Mucosa of descending colon (tissue), 3 donors: ENCODE measurements at regions not wholly inside any gene's neighbourhood (a gene's known extent, or its start where the extent isn't known, plus 50 kb on each side); places are given as distances from the start of the nearest gene placed in this dataset.

ENCODE experiments used
- ATAC-seq: fragments of 200-7000 bp; cut with Tn5 transposase; one replicate; pipeline ENCODE4 v1.9.1; 2020; ENCODE audit warnings: mild to moderate bottlenecking, moderate library complexity
- DNase-seq, 3 donors: peaks; one replicate each; pipeline ENCODE4 v3.0.0-alpha.2; 2020
- H3K36me3 ChIP-seq: fragments of 200-600 bp; one replicate; pipeline ENCODE4 v1.8.0; 2021; ENCODE audit warnings: low read depth, mild to moderate bottlenecking
- H3K4me1 ChIP-seq: fragments of 200-600 bp; one replicate; pipeline ENCODE4 v1.8.0; 2021; ENCODE audit warnings: low read depth, mild to moderate bottlenecking
- H3K4me3 ChIP-seq: fragments of 200-600 bp; one replicate; pipeline ENCODE4 v1.8.0; 2021; ENCODE audit warnings: mild to moderate bottlenecking
- H3K9me3 ChIP-seq: fragments of 200-600 bp; one replicate; pipeline ENCODE4 v1.8.0; 2021; ENCODE audit warnings: mild to moderate bottlenecking
- CTCF ChIP-seq: fragments of 200-600 bp; IDR thresholded peaks from one replicate; pipeline ENCODE4 v1.8.0; 2022; ENCODE audit warnings: antibody characterized with exemption, mild to moderate bottlenecking
- intact Hi-C, 2 donors: fragments of 100-400 bp; cut with DNase I in 1 of 2; cut with micrococcal nuclease in 1 of 2; formaldehyde crosslinking; loops; one replicate each; pipeline versions ENCODE4 v1.11.0 to v1.11.1; 2022; cut with DNase I, micrococcal nuclease
- donor health status: DM: no; HTN: no; CAD: no; lungs with moderate emphysema.
- donor health status: DM: no; HTN: no; CAD: no.
- donor health status: DM: no; HTN: yes; CAD: no.

DNA sequence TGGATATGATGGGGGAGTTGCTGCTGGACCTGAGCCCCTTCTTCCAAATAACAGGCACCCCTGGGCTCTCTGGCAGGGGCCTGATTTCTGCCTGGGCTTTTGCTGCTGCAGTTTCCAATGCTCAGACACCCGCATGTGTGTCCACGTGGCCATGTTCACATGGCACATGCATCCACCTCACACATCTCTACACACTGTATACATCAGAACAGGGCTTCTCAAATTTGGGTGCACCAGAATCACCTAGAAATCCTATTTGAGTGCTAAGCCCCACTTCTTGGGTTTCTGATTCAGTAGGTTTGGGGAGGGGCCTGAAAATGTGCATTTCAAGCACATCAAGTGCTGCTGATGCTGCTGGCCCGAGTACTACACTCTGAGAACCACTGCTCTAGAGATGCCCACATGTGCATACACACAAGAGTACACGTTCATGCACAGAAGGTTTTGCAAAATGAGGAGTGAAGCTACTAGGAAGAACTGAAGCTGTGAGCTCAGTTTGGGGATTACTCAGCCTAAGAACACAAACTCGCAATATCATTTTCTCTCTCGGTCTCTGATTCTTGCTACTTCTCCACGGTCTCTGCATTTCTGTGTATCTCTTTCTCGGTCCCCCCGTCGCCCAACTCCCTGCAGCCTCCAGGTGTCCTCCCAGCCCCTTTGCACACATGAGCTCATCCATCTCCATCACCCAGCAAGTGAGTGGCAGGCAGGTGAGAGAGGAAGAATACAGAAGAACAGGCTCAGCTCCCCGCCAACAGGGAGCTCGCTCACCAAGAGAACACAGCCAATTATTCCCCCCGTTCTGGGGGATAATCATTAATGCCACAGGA, 97.0 kb downstream of the PCDH1 start:
- no peak for TF ChIP-seq CTCF
- intact Hi-C loops: no loop called here
- ATAC-seq: no peak
- Histone ChIP-seq H3K36me3 (no peaks in the 10 kb centered on the region), H3K4me1 (no peaks in the 10 kb centered on the region), H3K9me3 (no peaks in the 10 kb centered on the region), H3K4me3 (no peak overlapping the region)
- no peak for DNase-seq

- H3K4me3 ChIP-seq: no peak overlapping the region
- ATAC-seq (no peak), DNase-seq (no peak)
- H3K36me3 ChIP-seq: no peaks in the 10 kb centered on the region
- no peaks in the 10 kb centered on the region for H3K4me1 ChIP-seq
- no peaks in the 10 kb centered on the region for H3K9me3 ChIP-seq
- TF ChIP-seq CTCF: no peak
- intact Hi-C loops: no loop called here
Observed at GRCh38 chr5:141780240-141780951, 97.8 kb downstream of the PCDH1 start.

DNA sequence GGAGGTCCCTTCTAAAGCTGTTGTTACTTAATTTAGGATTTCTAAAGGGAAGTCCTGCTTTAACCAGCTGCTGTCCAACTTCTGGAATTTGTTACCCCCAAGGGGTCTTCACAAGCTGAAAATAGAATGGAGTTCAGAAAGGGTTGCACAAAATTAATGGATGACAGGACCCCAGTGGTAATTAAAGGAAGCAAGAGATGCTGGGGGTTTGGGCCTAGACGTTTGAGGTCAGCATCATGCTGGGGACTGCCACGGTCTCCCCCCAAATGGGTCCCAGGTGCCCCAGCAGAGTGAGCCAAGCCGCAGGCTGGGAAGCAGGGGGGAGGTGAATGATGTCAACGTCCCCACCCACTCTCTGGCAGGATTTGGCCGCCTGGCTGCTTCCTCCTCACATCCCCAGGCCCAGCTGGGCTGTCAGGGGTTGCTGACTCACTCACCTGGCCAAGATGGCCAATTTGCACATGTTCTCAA, 97.5 kb upstream of the ARAP3 start:
- DNase-seq (no peak), ATAC-seq (no peak)
- Histone ChIP-seq H3K4me3 (no peak overlapping the region), H3K9me3 (no peaks in the 10 kb centered on the region), H3K4me1 (no peaks in the 10 kb centered on the region), H3K36me3 (no peaks in the 10 kb centered on the region)
- no peak for TF ChIP-seq CTCF
- intact Hi-C loops: no loop called here

DNA sequence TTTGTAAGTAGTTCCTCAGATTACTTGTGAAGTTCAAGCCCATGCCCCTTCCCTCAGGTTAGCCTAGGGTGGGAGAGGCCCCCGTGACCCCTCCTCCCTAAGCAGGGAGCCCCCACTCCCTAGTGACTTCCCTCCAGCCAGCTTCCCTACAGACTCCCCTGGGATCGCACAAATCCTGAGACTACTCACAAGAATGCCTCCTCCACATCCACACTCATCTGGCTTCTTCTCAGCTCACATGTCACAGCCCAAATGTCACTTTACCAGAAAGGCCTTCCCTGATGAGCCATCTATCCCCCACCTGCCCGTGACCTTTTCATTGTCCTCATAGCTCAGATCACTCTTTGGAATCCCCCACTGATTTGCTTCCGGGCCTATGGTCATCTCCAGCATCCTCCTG, 96.7 kb upstream of the ARAP3 start:
- Histone ChIP-seq H3K36me3 (no peaks in the 10 kb centered on the region), H3K4me3 (no peak overlapping the region), H3K4me1 (no peaks in the 10 kb centered on the region), H3K9me3 (no peaks in the 10 kb centered on the region)
- intact Hi-C loops: no loop called here
- TF ChIP-seq CTCF: no peak
- ATAC-seq (no peak), DNase-seq (no peak)

DNA sequence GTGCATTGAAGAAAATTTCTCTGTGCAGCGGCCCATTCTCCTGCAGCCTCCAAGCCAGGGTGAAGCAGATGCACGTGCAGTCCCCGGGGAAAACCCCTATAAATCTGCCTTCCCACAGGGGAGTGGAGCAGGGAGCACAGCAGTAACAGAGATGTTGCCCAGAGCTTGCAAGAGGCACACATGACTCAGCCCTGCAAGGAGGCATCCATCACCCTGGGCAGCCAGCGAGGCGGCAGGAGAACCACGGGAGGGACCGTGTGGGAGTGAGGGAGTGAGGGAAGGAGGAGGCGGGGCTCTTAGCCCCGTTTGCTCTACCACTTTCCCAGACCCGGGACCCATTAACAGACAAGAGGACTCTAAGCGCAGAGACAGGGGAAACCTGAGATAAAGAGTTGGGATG, 96.2 kb upstream of the ARAP3 start:
- no peaks in the 10 kb centered on the region for H3K4me1 ChIP-seq
- no peak overlapping the region for H3K4me3 ChIP-seq
- no peak for DNase-seq
- intact Hi-C loops: no loop called here
- no peaks in the 10 kb centered on the region for H3K9me3 ChIP-seq
- no peak for TF ChIP-seq CTCF
- H3K36me3 ChIP-seq: no peaks in the 10 kb centered on the region
- no peak for ATAC-seq
